HCT116 (cell line): ENCODE measurements at regions not wholly inside any gene's neighbourhood (a gene's known extent, or its start where the extent isn't known, plus 50 kb on each side); places are given as distances from the start of the nearest gene placed in this dataset.

Source experiments
- ATAC-seq: fragments of 200-7000 bp; cut with Tn5 transposase; 2 replicates; pipeline ENCODE4 v1.9.1; 2020; ENCODE audit warnings: mild to moderate bottlenecking, moderate library complexity
- BruUV-seq: library from RNA; stranded (reverse); fragments of 400-500 nt; replicated peaks from 2 replicates; lab custom pipeline; 2021; lab: Mats Ljungman, UMichigan
- CTCF ChIA-PET: fragments of 300-600 bp; sonication (Branson Sonifier 250); formaldehyde crosslinking; loops from one replicate; lab custom pipeline; 2021; ENCODE audit warnings: antibody characterized with exemption; lab: Charles Lee
- POLR2A ChIA-PET: fragments of 300-600, 350-600 bp; sonication (Branson Sonifier 250); formaldehyde crosslinking; loops from one replicate; lab custom pipeline; 2021; ENCODE audit warnings: antibody characterized with exemption; lab: Charles Lee
- RAD21 ChIA-PET, 2 experiments: fragments of 300-600 bp; sonication (Branson Sonifier 250); formaldehyde crosslinking; loops; one replicate each; lab custom pipeline; 2023; ENCODE audit warnings: low total read pairs in 2 of 2; ENCODE audit not compliant: uncharacterized antibody in 2 of 2, unreplicated experiment in 2 of 2, low non-redundant PET in 1 of 2; lab: Charles Lee
- DNase-seq: peaks from one replicate; pipeline ENCODE4 v3.0.0-alpha.2; 2010; ENCODE audit warnings: low read depth, low spot score
- H2AFZ ChIP-seq: fragments of 200-600 bp; shearing (Covaris generic), sonication (generic); 2 replicates; pipeline ENCODE4 v1.6.1; 2017; ENCODE audit warnings: low read depth, mixed run types, mixed read lengths, antibody characterized with exemption, low read length; ENCODE audit not compliant: poor library complexity, severe bottlenecking
- H3K27ac ChIP-seq: 2 replicates; pipeline ENCODE4 v1.5.1; 2012; ENCODE audit warnings: low read depth, low read length
- H3K27me3 ChIP-seq: fragments of 200-600 bp; sonication (generic); 2 replicates; pipeline ENCODE4 v1.6.1; 2016; ENCODE audit warnings: mixed run types, low read length, mixed read lengths; ENCODE audit not compliant: insufficient read depth
- H3K36me3 ChIP-seq, 2 experiments: fragments of 200-500 bp in 1 of 2; fragments of 200-600 bp in 1 of 2; sonication (Bioruptor generic) in 1 of 2; sonication (generic) in 1 of 2; 2 replicates each; pipeline versions ENCODE4 v1.5.1 to v1.6.1; 2014 to 2016; ENCODE audit warnings: low read length in 2 of 2, inconsistent platforms in 1 of 2, mixed read lengths in 1 of 2, mixed run types in 1 of 2; ENCODE audit not compliant: insufficient read depth in 2 of 2, control insufficient read depth in 1 of 2
- H3K4me1 ChIP-seq, 2 experiments: fragments of 200-600 bp in 1 of 2; sonication (generic) in 1 of 2; 2 replicates each; pipeline versions ENCODE4 v1.5.1 to v1.6.1; 2012 to 2017; ENCODE audit warnings: low read length in 2 of 2, inconsistent platforms in 1 of 2, mild to moderate bottlenecking in 1 of 2, mixed read lengths in 1 of 2, mixed run types in 1 of 2, moderate library complexity in 1 of 2; ENCODE audit not compliant: insufficient read depth in 2 of 2, control insufficient read depth in 1 of 2
- H3K4me2 ChIP-seq: fragments of 200-600 bp; sonication (generic); 2 replicates; pipeline ENCODE4 v1.6.1; 2017; ENCODE audit warnings: mixed run types, low read length, mixed read lengths
- H3K4me3 ChIP-seq, 2 experiments: fragments of 200-600 bp in 1 of 2; sonication (generic) in 1 of 2; replicated peaks in 1 of 2; 2 replicates each; pipeline ENCODE4 v1.5.1; 2011 to 2016; ENCODE audit warnings: low read length in 2 of 2, control low read depth in 1 of 2, low read depth in 1 of 2, mild to moderate bottlenecking in 1 of 2, mixed read lengths in 1 of 2, mixed run types in 1 of 2
- H3K79me2 ChIP-seq: fragments of 200-600 bp; sonication (generic); 2 replicates; pipeline ENCODE4 v1.6.1; 2017; ENCODE audit warnings: mild to moderate bottlenecking, mixed run types, low read length, moderate library complexity, mixed read lengths; ENCODE audit not compliant: insufficient read depth
- H3K9ac ChIP-seq: fragments of 200-600 bp; sonication (generic); 2 replicates; pipeline ENCODE4 v1.6.1; 2016; ENCODE audit warnings: low read length, mixed read lengths
- H3K9me2 ChIP-seq: fragments of 200-600 bp; sonication (generic), shearing (Covaris generic); 2 replicates; pipeline ENCODE4 v1.6.1; 2017; ENCODE audit warnings: mixed run types, mild to moderate bottlenecking, moderate library complexity; ENCODE audit not compliant: insufficient read depth
- H3K9me3 ChIP-seq, 2 experiments: fragments of 200-500 bp in 1 of 2; fragments of 200-600 bp in 1 of 2; sonication (Bioruptor generic) in 1 of 2; sonication (generic) in 1 of 2; 2 replicates each; pipeline ENCODE4 v1.6.1; 2014 to 2017; ENCODE audit warnings: low read length in 2 of 2, mixed read lengths in 2 of 2, inconsistent platforms in 1 of 2, low read depth in 1 of 2, mild to moderate bottlenecking in 1 of 2, mixed run types in 1 of 2, moderate library complexity in 1 of 2; ENCODE audit not compliant: control insufficient read depth in 1 of 2, insufficient read depth in 1 of 2
- H4K20me1 ChIP-seq: fragments of 200-600 bp; sonication (generic), shearing (Covaris generic); 2 replicates; pipeline ENCODE4 v1.6.1; 2017; ENCODE audit warnings: mixed run types, mild to moderate bottlenecking, moderate library complexity; ENCODE audit not compliant: insufficient read depth
- CBX3 ChIP-seq: IDR thresholded peaks from 2 replicates; pipeline ENCODE4 v1.6.1; 2012; ENCODE audit warnings: low read depth
- CEBPB ChIP-seq: IDR thresholded peaks from 2 replicates; pipeline ENCODE4 v1.6.1; 2012; ENCODE audit warnings: low read depth
- EGR1 ChIP-seq: IDR thresholded peaks from 2 replicates; pipeline ENCODE4 v1.6.1; 2012; ENCODE audit warnings: low read depth
- ELF1 ChIP-seq: IDR thresholded peaks from 2 replicates; pipeline ENCODE4 v1.6.1; 2012; ENCODE audit warnings: low read depth, borderline replicate concordance
- FOSL1 ChIP-seq: IDR thresholded peaks from 2 replicates; pipeline ENCODE4 v1.6.1; 2012; ENCODE audit warnings: low read depth
- JUND ChIP-seq: IDR thresholded peaks from 2 replicates; pipeline ENCODE4 v1.6.1; 2012
- POLR2A ChIP-seq: IDR thresholded peaks from 2 replicates; pipeline ENCODE4 v1.7.0; 2011; ENCODE audit warnings: borderline replicate concordance; ENCODE audit not compliant: insufficient read depth, insufficient read length; ENCODE audit errors: extremely low read depth
- POLR2AphosphoS5 ChIP-seq: IDR thresholded peaks from 2 replicates; pipeline ENCODE4 v1.6.1; 2011; ENCODE audit warnings: mild to moderate bottlenecking, low read depth, low read length, moderate library complexity
- RAD21 ChIP-seq: IDR thresholded peaks from 2 replicates; pipeline ENCODE4 v1.6.1; 2012; ENCODE audit warnings: low read depth, mild to moderate bottlenecking
- SP1 ChIP-seq: IDR thresholded peaks from 2 replicates; pipeline ENCODE4 v1.6.1; 2012; ENCODE audit warnings: low read depth
- SRF ChIP-seq: IDR thresholded peaks from 2 replicates; pipeline ENCODE4 v1.6.1; 2012; ENCODE audit warnings: low read depth
- ZBTB33 ChIP-seq: IDR thresholded peaks from 2 replicates; pipeline ENCODE4 v1.6.1; 2011; ENCODE audit warnings: mild to moderate bottlenecking, low read length, moderate library complexity; ENCODE audit not compliant: insufficient replicate concordance; ENCODE audit errors: extremely low read depth
- ZFX ChIP-seq: fragments of 450-650 bp; IDR thresholded peaks from 2 replicates; pipeline ENCODE4 v1.6.1; 2017
- ZNF274 ChIP-seq: fragments of 200-500 bp; sonication (Bioruptor generic); IDR thresholded peaks from 2 replicates; pipeline ENCODE4 v1.6.1; 2014; ENCODE audit warnings: mild to moderate bottlenecking, low read depth, low read length, inconsistent platforms
- intact Hi-C: fragments of 100-400 bp; cut with micrococcal nuclease; formaldehyde crosslinking; loops from 2 replicates; pipeline ENCODE4 v1.10.0; 2022
- TF ChIP-seq, protein P1 (sequence below): IDR thresholded peaks from 2 replicates; pipeline ENCODE4 v1.6.1; 2012

DNA sequence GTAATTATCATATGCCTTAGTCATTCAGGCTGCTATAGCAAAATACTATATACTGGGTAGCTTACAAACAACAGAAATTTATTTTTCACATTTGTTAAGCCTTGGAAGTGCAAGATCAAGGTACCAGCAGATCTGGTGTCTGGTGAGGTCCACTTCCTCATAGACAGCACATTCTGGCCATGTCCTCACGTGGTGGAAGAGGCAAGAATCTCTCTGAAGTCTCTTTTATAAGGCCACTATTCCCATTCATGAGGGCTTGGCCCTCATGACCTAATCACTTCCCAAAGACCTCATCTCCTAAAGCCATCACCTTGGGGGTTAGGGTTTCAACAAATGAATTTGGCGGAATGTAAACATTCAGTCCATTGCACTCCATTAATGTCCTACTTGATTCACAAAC lies 137.5 kb upstream of the C1GALT1 start:
- ATAC-seq = no peak
- Histone ChIP-seq H3K27me3 (no peaks in the 10 kb centered on the region), H3K4me1 (no peaks in the 10 kb centered on the region), H4K20me1 (no peaks in the 10 kb centered on the region), H3K4me3 (no peak overlapping the region), H2AFZ (no peak overlapping the region)
- TF ChIP-seq RAD21 (no peak), ZBTB33 (no peak), ELF1 (no peak), POLR2AphosphoS5 (no peak), EGR1 (no peak)
- TF ChIP-seq, protein P1, sequence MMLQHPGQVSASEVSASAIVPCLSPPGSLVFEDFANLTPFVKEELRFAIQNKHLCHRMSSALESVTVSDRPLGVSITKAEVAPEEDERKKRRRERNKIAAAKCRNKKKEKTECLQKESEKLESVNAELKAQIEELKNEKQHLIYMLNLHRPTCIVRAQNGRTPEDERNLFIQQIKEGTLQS = no peak
- TF ChIP-seq, all 23 proteins: peak for 0
- DNase-seq = no peak
- Histone ChIP-seq H3K36me3 (no peaks in the 10 kb centered on the region), H3K9me2 (no peaks in the 10 kb centered on the region), H3K4me2 (no peak overlapping the region), H3K27ac (no peak overlapping the region), H3K9ac (no peak overlapping the region), H3K9me3 (no peaks in the 10 kb centered on the region), H3K79me2 (no peaks in the 10 kb centered on the region)
- ChIA-PET CTCF (no interaction called here), POLR2A (no interaction called here), RAD21 (no interaction called here)
- intact Hi-C loops = no loop called here
- no TSS peak for BruUV-seq

GRCh38 chr7:7048213-7048612 lies 134.1 kb upstream of the C1GALT1 start:
- no peaks in the 10 kb centered on the region for H3K9me2 ChIP-seq
- CTCF ChIA-PET = no interaction called here
- intact Hi-C loops = no loop called here
- TF ChIP-seq POLR2A (no peak), ZNF274 (no peak), SP1 (no peak), JUND (no peak), FOSL1 (no peak), POLR2AphosphoS5 (no peak), CEBPB (no peak), CBX3 (no peak), SRF (no peak), ZFX (no peak)
- TF ChIP-seq, protein P1 = no peak
- no peak overlapping the region for H3K4me3 ChIP-seq
- POLR2A ChIA-PET = no interaction called here
- H3K27me3 ChIP-seq = no peaks in the 10 kb centered on the region
- BruUV-seq = no TSS peak
- no peaks in the 10 kb centered on the region for H3K79me2 ChIP-seq
- no peak overlapping the region for H3K9ac ChIP-seq
- RAD21 ChIA-PET = no interaction called here
- H3K4me2 ChIP-seq = no peak overlapping the region
- no peaks in the 10 kb centered on the region for H4K20me1 ChIP-seq
- H3K9me3 ChIP-seq = no peaks in the 10 kb centered on the region
- no peak for DNase-seq
- ATAC-seq = no peak
- H3K4me1 ChIP-seq = no peaks in the 10 kb centered on the region
- no peak overlapping the region for H2AFZ ChIP-seq
- H3K36me3 ChIP-seq = no peaks in the 10 kb centered on the region
- no peak overlapping the region for H3K27ac ChIP-seq
